ENCODE measurements at regions not wholly inside any gene's neighbourhood (a gene's known extent, or its start where the extent isn't known, plus 50 kb on each side); places are given as distances from the start of the nearest gene placed in this dataset.

GRCh38 chr17:79412110-79412509, 198.7 kb downstream of the RBFOX3 start:
- H3K4me3 ChIP-seq, result no peak overlapping the region
- H3K27me3 ChIP-seq, result peaks cover 0 to 85% of the 10 kb centered on the region in 2 donors
- H3K27ac ChIP-seq, result no peak overlapping the region
- no peak for TF ChIP-seq CTCF (IDR thresholded peaks at IDR 0.05)
- H3K4me1 ChIP-seq, result peaks cover 0 to 10% (median 0%) of the 10 kb centered on the region in 4 donors
- intact Hi-C loops (cut with DNase I; ENCODE audit: low total_unique reads), result no loop called here
- H3K36me3 ChIP-seq, result no peaks in the 10 kb centered on the region
- DNase-seq, result no peak
- H3K9me3 ChIP-seq, result no peaks in the 10 kb centered on the region

- Histone ChIP-seq H3K4me1 (peaks cover 0 to 10% (median 0%) of the 10 kb centered on the region in 4 donors), H3K9me3 (no peaks in the 10 kb centered on the region), H3K36me3 (no peaks in the 10 kb centered on the region), H3K27ac (no peak overlapping the region), H3K27me3 (peaks cover 0 to 85% of the 10 kb centered on the region in 2 donors), H3K4me3 (no peak overlapping the region)
- DNase-seq, result no peak
- intact Hi-C loops (cut with DNase I; ENCODE audit: low total_unique reads), result no loop called here
- no peak for TF ChIP-seq CTCF (IDR thresholded peaks at IDR 0.05)
These were observed 199.4 kb downstream of the RBFOX3 start for GRCh38 chr17:79411419-79411818.

DNA sequence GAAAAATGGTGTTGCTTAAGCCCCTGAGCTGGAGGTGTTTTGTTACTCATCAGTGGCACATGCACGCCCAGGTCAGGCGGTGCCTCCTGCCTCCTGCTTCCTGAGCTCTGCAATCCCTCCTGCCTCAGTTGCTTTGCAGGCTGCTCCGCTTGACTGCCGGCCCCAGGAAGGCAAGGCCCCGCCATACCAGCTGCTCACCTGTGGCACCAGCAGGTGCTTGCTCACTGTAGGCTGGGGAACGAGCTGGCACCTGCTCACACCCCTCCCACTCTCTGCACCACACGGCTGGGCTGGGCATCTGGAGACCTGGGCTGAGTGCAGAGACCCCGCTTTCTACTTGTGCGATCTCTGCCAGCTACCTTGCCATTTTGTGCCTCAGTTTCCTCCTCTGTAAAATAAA, 200.2 kb downstream of the RBFOX3 start:
- intact Hi-C loops (cut with DNase I; ENCODE audit: low total_unique reads), result no loop called here
- TF ChIP-seq CTCF (IDR thresholded peaks at IDR 0.05), result no peak
- peaks cover 0 to 10% (median 0%) of the 10 kb centered on the region in 4 donors for H3K4me1 ChIP-seq

GRCh38 chr17:79408251-79408650, 202.6 kb downstream of the RBFOX3 start:
- H3K9me3 ChIP-seq, result no peaks in the 10 kb centered on the region
- no peaks in the 10 kb centered on the region for H3K36me3 ChIP-seq
- intact Hi-C loops (cut with DNase I; ENCODE audit: low total_unique reads), result loop anchor here (10.0 kb wide), 1 partner anchor 297 kb away; no protein-coding TSS in a partner anchor
- no peak for DNase-seq
- H3K27me3 ChIP-seq, result peaks cover 0 to 82% of the 10 kb centered on the region in 2 donors
- H3K4me1 ChIP-seq, result peaks cover 0 to 3% (median 0%) of the 10 kb centered on the region in 4 donors
- no peak overlapping the region for H3K27ac ChIP-seq
- no peak overlapping the region for H3K4me3 ChIP-seq
- no peak for TF ChIP-seq CTCF (IDR thresholded peaks at IDR 0.05)

More for the DNA sequence above, 200.2 kb downstream of the RBFOX3 start:
- H3K36me3 ChIP-seq, result no peaks in the 10 kb centered on the region
- DNase-seq, result no peak
- H3K4me3 ChIP-seq, result no peak overlapping the region
- peaks cover 0 to 85% of the 10 kb centered on the region in 2 donors for H3K27me3 ChIP-seq
- H3K27ac ChIP-seq, result no peak overlapping the region
- H3K9me3 ChIP-seq, result no peaks in the 10 kb centered on the region

DNA sequence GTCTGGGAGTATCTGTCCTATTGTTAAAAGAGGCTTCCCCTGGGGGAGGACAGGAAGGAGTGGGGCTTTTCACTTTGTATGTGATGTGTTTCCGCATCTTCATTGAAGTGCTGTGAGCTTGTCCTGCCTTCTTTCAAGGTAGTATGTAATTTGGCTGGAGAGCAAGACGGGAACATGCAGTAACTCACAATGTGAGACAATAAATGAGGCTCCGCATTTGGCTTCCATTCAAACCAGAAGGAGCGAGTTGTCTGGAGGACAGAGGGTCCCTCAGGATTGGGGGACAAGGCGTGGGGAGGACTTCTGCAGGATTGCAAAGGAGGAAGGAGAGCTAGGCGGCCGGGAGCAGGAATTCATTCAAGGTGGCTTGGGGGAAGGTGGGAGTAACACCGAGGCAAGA, 203.5 kb downstream of the RBFOX3 start:
- no peak for TF ChIP-seq CTCF (IDR thresholded peaks at IDR 0.05)
- intact Hi-C loops (cut with DNase I; ENCODE audit: low total_unique reads), result loop anchor here (10.0 kb wide), 1 partner anchor 297 kb away; no protein-coding TSS in a partner anchor
- Histone ChIP-seq H3K9me3 (no peaks in the 10 kb centered on the region), H3K27ac (no peak overlapping the region), H3K27me3 (peaks cover 0 to 88% of the 10 kb centered on the region in 2 donors), H3K36me3 (no peaks in the 10 kb centered on the region), H3K4me3 (no peak overlapping the region), H3K4me1 (no peaks in the 10 kb centered on the region)
- no peak for DNase-seq

DNA sequence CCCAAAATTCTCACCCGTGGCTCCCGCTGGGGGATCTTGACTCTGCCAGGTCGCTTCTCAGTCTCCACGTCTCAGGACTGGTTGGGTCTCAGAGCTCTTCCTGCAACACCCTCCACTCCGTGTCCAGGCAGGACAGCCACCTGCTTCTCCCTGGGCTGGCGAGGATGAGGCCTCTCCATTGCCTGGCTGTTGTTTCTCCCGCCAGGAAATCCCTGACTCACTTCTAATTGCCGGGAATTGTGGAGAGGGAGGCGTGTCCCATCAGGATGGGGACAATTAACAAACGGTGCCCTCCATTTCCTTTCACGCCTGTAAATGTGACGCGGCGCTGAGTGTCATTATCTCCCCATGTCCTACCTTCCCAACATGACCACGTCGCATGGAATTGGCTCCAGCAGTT, 204.5 kb downstream of the RBFOX3 start:
- Histone ChIP-seq H3K27ac (no peak overlapping the region), H3K27me3 (peaks cover 0 to 96% of the 10 kb centered on the region in 2 donors), H3K36me3 (no peaks in the 10 kb centered on the region), H3K4me1 (peaks cover 0 to 2% (median under 1%) of the 10 kb centered on the region in 4 donors), H3K4me3 (no peak overlapping the region), H3K9me3 (no peaks in the 10 kb centered on the region)
- no peak for TF ChIP-seq CTCF (IDR thresholded peaks at IDR 0.05)
- DNase-seq, result no peak
- intact Hi-C loops (cut with DNase I; ENCODE audit: low total_unique reads), result loop anchor here (10.0 kb wide), 1 partner anchor 298 kb away; no protein-coding TSS in a partner anchor
